ENCODE measurements at regions not wholly inside any gene's neighbourhood (a gene's known extent, or its start where the extent isn't known, plus 50 kb on each side); places are given as distances from the start of the nearest gene placed in this dataset.

GRCh38 chr5:125848751-125849150 lies 574.5 kb upstream of the GRAMD2B start:
- TF ChIP-seq POLR2A (IDR thresholded peaks at IDR 0.05; ENCODE audit: low read length) (no peak), GATA1 (IDR thresholded peaks at IDR 0.05; ENCODE audit: low read depth, low read length) (no peak)

Measured in erythroblast (primary cell).